CD14-positive monocyte (primary cell): ENCODE measurements at regions not wholly inside any gene's neighbourhood (a gene's known extent, or its start where the extent isn't known, plus 50 kb on each side); places are given as distances from the start of the nearest gene placed in this dataset.

Source experiments
- DNase-seq, 3 donors: peaks; one replicate each; pipeline ENCODE4 v3.0.0-alpha.2; 2011 to 2022
- H2AFZ ChIP-seq: 2 replicates; pipeline ENCODE4 v1.6.0; 2012; ENCODE audit warnings: mild to moderate bottlenecking, low read depth, low read length, inconsistent platforms; ENCODE audit not compliant: insufficient read depth, poor library complexity, severe bottlenecking
- H3K27ac ChIP-seq, 2 donors: 1 replicate in 1 of 2; 2 replicates in 1 of 2; pipeline ENCODE4 v1.5.1; 2012 to 2013; ENCODE audit warnings: low read length in 2 of 2, control low read depth in 1 of 2, inconsistent platforms in 1 of 2, low read depth in 1 of 2, mild to moderate bottlenecking in 1 of 2
- H3K27me3 ChIP-seq, 2 donors: one replicate each; pipeline versions ENCODE4 v1.6.0 to v1.6.1; 2011 to 2013; ENCODE audit warnings: low read length in 2 of 2; ENCODE audit not compliant: control insufficient read depth in 2 of 2, insufficient read depth in 2 of 2
- H3K36me3 ChIP-seq, 2 donors: replicated peaks in 1 of 2; 1 replicate in 1 of 2; 2 replicates in 1 of 2; pipeline versions ENCODE4 v1.5.1 to v1.6.1; 2012 to 2013; ENCODE audit warnings: low read length in 2 of 2, control low read depth in 1 of 2, inconsistent platforms in 1 of 2, mild to moderate bottlenecking in 1 of 2; ENCODE audit not compliant: insufficient read depth in 2 of 2, control insufficient read depth in 1 of 2
- H3K4me1 ChIP-seq, 2 donors: 1 replicate in 1 of 2; 2 replicates in 1 of 2; pipeline versions ENCODE4 v1.5.1 to v1.6.1; 2012 to 2013; ENCODE audit warnings: low read length in 2 of 2, control low read depth in 1 of 2, inconsistent platforms in 1 of 2, mild to moderate bottlenecking in 1 of 2, moderate library complexity in 1 of 2; ENCODE audit not compliant: insufficient read depth in 2 of 2, control insufficient read depth in 1 of 2
- H3K4me2 ChIP-seq: replicated peaks from 2 replicates; pipeline ENCODE3; 2012; ENCODE audit warnings: low read length, moderate library complexity, mild to moderate bottlenecking; ENCODE audit not compliant: poor library complexity, severe bottlenecking; ENCODE audit errors: extremely low read depth
- H3K4me3 ChIP-seq, 3 experiments: fragments of 200-600 bp in 1 of 3; sonication (generic) in 1 of 3; replicated peaks in 1 of 3; 1 replicate in 2 of 3; 2 replicates in 1 of 3; pipeline ENCODE4 v1.5.1; 2011 to 2013; ENCODE audit warnings: low read length in 3 of 3, mild to moderate bottlenecking in 3 of 3, control low read depth in 2 of 3, low read depth in 2 of 3, inconsistent platforms in 1 of 3, moderate library complexity in 1 of 3
- H3K79me2 ChIP-seq: 2 replicates; pipeline ENCODE4 v1.6.0; 2012; ENCODE audit warnings: mild to moderate bottlenecking, control low read depth, inconsistent platforms, low read length, moderate library complexity; ENCODE audit not compliant: insufficient read depth
- H3K9ac ChIP-seq: 2 replicates; pipeline ENCODE4 v1.6.0; 2017; ENCODE audit warnings: low read length, mild to moderate bottlenecking; ENCODE audit not compliant: insufficient read depth, poor library complexity, severe bottlenecking
- H3K9me3 ChIP-seq, 2 donors: replicated peaks in 1 of 2; 1 replicate in 1 of 2; 2 replicates in 1 of 2; pipeline versions ENCODE4 v1.5.1 to v1.6.1; 2012 to 2013; ENCODE audit warnings: low read length in 2 of 2, control low read depth in 1 of 2; ENCODE audit not compliant: control insufficient read depth in 1 of 2, insufficient read depth in 1 of 2
- H4K20me1 ChIP-seq: 2 replicates; pipeline ENCODE4 v1.6.0; 2012; ENCODE audit warnings: mild to moderate bottlenecking, low read length, control low read depth, moderate library complexity; ENCODE audit not compliant: insufficient read depth
- H3K27ac Mint-ChIP-seq, 7 donors: one replicate each; pipeline ENCODE4 v1.8.0; 2020; ENCODE audit warnings: mild to moderate bottlenecking in 7 of 7, mixed read lengths in 7 of 7, moderate library complexity in 6 of 7, inconsistent platforms in 2 of 7
- H3K27me3 Mint-ChIP-seq, 3 donors: one replicate each; pipeline ENCODE4 v1.8.0; 2021 to 2022; ENCODE audit warnings: low read depth in 3 of 3, mild to moderate bottlenecking in 3 of 3, mixed read lengths in 3 of 3, moderate library complexity in 3 of 3, inconsistent platforms in 1 of 3
- H3K36me3 Mint-ChIP-seq, 2 donors: one replicate each; pipeline ENCODE4 v1.8.0; 2020; ENCODE audit warnings: mixed read lengths in 2 of 2, inconsistent platforms in 1 of 2, mild to moderate bottlenecking in 1 of 2
- H3K4me1 Mint-ChIP-seq: one replicate; pipeline ENCODE4 v1.8.0; 2020; ENCODE audit warnings: mild to moderate bottlenecking, mixed read lengths
- H3K4me3 Mint-ChIP-seq, 2 donors: one replicate each; pipeline ENCODE4 v1.8.0; 2020; ENCODE audit warnings: mild to moderate bottlenecking in 2 of 2, mixed read lengths in 2 of 2, moderate library complexity in 1 of 2
- H3K9me3 Mint-ChIP-seq, 7 donors: one replicate each; pipeline ENCODE4 v1.8.0; 2020 to 2022; ENCODE audit warnings: mixed read lengths in 7 of 7, mild to moderate bottlenecking in 6 of 7, moderate library complexity in 6 of 7, inconsistent platforms in 2 of 7
- CTCF ChIP-seq: fragments of 200-600 bp; IDR thresholded peaks from one replicate; pipeline ENCODE4 v1.8.0; 2022; ENCODE audit warnings: antibody characterized with exemption, mild to moderate bottlenecking
- WGBS: methylation state at CpG from one replicate; pipeline ENCODE4 v1.1.5; 2013; ENCODE audit warnings: missing lambda C conversion rate; ENCODE audit not compliant: insufficient coverage; 5-methylcytosine and 5-hydroxymethylcytosine counted together
- intact Hi-C, 2 donors: fragments of 100-400 bp; cut with micrococcal nuclease; formaldehyde crosslinking; loops; one replicate each; pipeline versions ENCODE4 v1.15.0 to v1.15.1; 2023

DNA sequence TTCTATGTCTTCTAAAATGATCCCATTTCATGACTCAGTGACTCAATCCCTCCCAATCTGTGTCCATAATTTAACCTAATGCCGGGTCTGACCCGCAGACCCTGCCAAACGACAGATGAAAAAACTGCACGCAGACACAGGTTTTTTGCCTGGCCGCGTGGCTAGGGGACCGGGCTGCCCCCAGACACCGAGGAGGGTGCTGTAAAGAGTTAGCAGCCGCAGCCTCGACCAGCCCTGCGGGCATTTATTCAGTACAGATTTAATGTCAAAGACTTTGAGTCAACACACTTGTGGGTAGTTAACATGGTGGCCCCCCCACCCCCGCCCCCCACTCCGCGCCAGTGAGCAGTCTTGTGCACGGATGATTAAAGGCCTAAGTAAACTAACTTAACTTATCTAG lies 1324.7 kb downstream of the GATA3 start:
- no peak overlapping the region for H3K27ac Mint-ChIP-seq
- H3K79me2 ChIP-seq: no peaks in the 10 kb centered on the region
- H3K4me3 ChIP-seq: no peak overlapping the region

GRCh38 chr10:9381733-9382532 lies 1327.4 kb downstream of the GATA3 start:
- Mint-ChIP-seq H3K9me3 (peaks cover 0 to 8% (median 3%) of the 10 kb centered on the region in 7 donors), H3K27ac (no peak overlapping the region), H3K4me3 (no peak overlapping the region), H3K36me3 (no peaks in the 10 kb centered on the region), H3K27me3 (peaks cover 0 to 2% (median 1%) of the 10 kb centered on the region in 3 donors), H3K4me1 (no peaks in the 10 kb centered on the region)
- Histone ChIP-seq H3K4me2 (no peak overlapping the region), H3K4me3 (no peak overlapping the region), H3K27ac (no peak overlapping the region), H2AFZ (no peak overlapping the region), H4K20me1 (no peaks in the 10 kb centered on the region), H3K9me3 (peaks cover 9 to 10% of the 10 kb centered on the region in 2 donors), H3K27me3 (no peaks in the 10 kb centered on the region), H3K36me3 (no peaks in the 10 kb centered on the region), H3K79me2 (no peaks in the 10 kb centered on the region), H3K9ac (no peak overlapping the region), H3K4me1 (no peaks in the 10 kb centered on the region)
- WGBS: 94% methylated on average over 3 of the region's 5 CpGs
- intact Hi-C loops: no loop called here
- no peak for TF ChIP-seq CTCF
- no peak for DNase-seq

More for the DNA sequence above, 1324.7 kb downstream of the GATA3 start:
- Mint-ChIP-seq H3K36me3 (no peaks in the 10 kb centered on the region), H3K4me1 (no peaks in the 10 kb centered on the region), H3K9me3 (peaks cover 0 to 8% (median 2%) of the 10 kb centered on the region in 7 donors), H3K4me3 (no peak overlapping the region), H3K27me3 (peaks cover 0 to 2% (median 0%) of the 10 kb centered on the region in 3 donors)
- intact Hi-C loops: no loop called here
- WGBS: 99% methylated on average over 11 of the region's 15 CpGs
- Histone ChIP-seq H3K4me1 (no peaks in the 10 kb centered on the region), H3K36me3 (no peaks in the 10 kb centered on the region), H3K9ac (no peak overlapping the region), H3K4me2 (no peak overlapping the region), H3K9me3 (peaks cover 9 to 10% of the 10 kb centered on the region in 2 donors), H3K27me3 (no peaks in the 10 kb centered on the region), H2AFZ (no peak overlapping the region), H3K27ac (no peak overlapping the region), H4K20me1 (no peaks in the 10 kb centered on the region)
- DNase-seq: no peak
- no peak for TF ChIP-seq CTCF
